ENCODE measurements at regions not wholly inside any gene's neighbourhood (a gene's known extent, or its start where the extent isn't known, plus 50 kb on each side); places are given as distances from the start of the nearest gene placed in this dataset.
"Not testable (repeated sequence)": the region's sequence is repeated elsewhere in the genome, so short reads cannot be mapped to it uniquely, and the experiment has no call there.

DNA sequence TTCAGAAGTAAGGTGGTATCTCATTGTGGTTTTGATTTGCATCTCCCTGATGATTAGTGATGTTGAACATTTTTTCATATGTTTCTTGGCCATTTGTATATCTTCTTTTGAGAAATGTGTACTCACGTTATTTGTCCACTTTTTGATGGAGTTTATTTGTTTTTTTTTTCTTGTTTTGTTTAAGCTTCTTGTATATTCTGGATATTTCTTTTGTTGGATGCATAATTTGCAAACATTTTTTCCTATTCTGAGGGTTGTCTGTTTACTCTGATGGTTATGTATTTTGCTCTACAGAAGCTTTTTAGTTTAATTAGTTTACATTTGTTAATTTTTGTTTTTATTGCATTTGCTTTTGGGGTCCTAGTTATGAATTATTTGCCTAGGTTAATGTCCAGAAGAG is 927.4 kb upstream of the LRFN5 start:
- no peak for DNase-seq

DNA sequence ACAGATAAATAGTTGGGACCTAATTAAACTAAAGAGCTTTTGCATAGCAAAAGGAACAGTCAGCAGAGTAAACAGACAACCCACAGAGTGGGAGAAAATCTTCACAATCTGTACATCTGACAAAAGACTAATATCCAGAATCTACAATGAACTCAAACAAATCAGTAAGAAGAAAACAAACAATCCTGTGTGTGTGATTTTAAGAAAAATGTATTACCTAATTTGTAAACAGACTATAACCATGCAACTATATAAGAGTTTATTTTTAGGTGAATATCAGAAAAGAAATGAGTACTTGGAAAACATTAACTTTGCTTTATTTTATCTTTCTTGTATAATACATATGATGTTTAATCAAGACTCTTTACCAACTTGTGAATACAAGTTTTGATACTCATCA is 929.5 kb upstream of the LRFN5 start:
- DNase-seq: not testable (repeated sequence)

DNA sequence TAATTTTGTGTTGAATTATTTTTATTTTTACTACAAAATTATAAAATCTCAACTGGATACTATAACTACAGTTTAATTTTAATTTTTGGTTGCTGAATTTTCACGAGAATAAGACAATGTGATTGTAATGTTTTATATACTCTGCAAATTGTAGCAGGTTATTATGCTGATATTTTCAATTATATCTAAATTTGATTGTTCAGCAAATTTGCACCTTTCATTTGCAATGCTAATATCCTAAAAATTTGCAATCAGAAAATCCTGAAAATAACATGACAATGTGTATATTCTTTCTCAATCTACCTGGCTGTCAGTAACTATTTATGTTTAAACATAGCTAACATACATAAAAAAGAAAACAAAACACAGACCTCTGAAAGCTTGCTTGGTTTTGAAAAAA is 932.2 kb upstream of the LRFN5 start:
- no peak for DNase-seq

GRCh38 chr14:40656311-40656710 is 950.4 kb upstream of the LRFN5 start:
- no peak for DNase-seq

GRCh38 chr14:40652089-40652691 is 954.5 kb upstream of the LRFN5 start:
- no peak for DNase-seq

DNA sequence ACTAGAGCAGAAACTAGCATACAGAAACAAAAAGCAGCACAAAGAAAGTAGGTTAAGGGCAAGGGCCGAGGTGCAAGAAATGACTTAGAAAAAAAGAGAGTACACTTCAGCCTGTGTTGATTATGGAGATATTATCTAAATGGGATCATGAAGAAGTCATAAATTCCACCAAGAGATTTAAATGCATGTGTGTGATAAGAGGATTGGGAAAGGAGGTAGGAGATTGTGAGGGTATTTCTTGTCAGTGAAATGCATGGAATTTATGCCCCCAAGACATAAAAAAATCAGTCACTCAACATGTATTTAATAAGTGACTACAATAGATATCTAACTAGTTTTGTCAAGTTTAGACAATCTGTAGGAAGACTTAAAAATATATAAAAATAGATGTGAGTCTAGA is 976.2 kb upstream of the LRFN5 start:
- no peak for DNase-seq

GRCh38 chr14:40629551-40630137 is 977.0 kb upstream of the LRFN5 start:
- not testable (repeated sequence) for DNase-seq

GRCh38 chr14:40629144-40629543 is 977.5 kb upstream of the LRFN5 start:
- DNase-seq: no peak

GRCh38 chr14:40623643-40624042 is 983.0 kb upstream of the LRFN5 start:
- no peak for DNase-seq

DNA sequence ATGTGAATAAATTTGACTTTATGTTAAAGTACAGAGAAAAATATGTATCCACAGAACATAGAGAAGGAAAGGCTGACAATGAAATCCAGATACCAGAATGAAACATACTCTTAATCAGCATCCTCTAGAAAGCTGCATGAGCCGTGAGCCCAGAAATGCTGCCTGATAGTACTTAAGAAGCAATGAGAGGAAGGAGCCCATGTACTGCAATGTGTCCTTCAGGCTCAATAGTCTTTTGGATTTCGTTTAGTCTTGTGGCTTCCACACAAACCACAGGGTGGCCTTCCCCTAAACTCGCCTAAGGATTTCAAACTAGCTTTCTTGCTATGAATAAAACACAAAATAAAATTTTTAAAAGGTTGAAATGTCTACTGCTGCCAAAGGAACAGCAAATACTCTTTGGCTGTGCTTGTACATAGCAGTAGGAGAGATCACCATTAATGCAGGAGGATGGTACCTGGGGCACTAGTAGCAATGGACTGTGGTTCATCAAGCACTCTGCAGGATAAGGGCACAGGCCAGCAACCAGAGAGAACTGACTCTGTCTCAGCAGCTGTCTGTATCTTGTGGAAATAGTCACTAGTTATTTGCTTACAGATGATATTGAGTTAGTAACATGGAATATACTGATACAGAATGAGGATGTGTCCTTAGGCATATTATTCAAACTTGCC is 988.3 kb upstream of the LRFN5 start:
- DNase-seq: no peak

- no peak for DNase-seq
Measured at GRCh38 chr14:40616579-40616978, 990.1 kb upstream of the LRFN5 start.

- DNase-seq: no peak
Measured at GRCh38 chr14:40601063-40601462, 1005.6 kb upstream of the LRFN5 start.

- no peak for DNase-seq
Measured at GRCh38 chr14:40599725-40600124, 1007.0 kb upstream of the LRFN5 start.

GRCh38 chr14:40581264-40581663 is 1025.4 kb upstream of the LRFN5 start:
- no peak for DNase-seq

GRCh38 chr14:40576880-40577478 is 1029.7 kb upstream of the LRFN5 start:
- DNase-seq: no peak

DNA sequence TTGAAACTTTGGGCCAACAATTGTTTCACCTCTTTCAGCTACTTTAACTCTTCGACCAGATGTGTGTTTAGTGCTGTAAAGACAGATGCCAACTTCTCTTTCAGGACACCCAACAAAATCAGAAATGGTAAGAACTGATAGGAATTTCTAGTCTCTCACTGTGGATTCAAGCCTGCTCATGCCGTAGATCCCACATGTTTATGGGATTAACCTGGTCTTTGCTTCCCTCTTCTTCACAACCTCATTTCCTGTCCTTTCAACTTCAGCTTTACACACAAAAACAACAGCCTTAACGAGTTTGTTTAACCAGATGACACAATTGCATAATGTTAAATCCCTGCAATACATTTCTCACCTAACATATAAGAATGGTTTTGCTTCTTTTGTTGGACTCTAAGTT is 1031.9 kb upstream of the LRFN5 start:
- no peak for DNase-seq

GRCh38 chr14:40525314-40525713 is 1081.4 kb upstream of the LRFN5 start:
- no peak for DNase-seq

- DNase-seq: no peak
Measured at GRCh38 chr14:40523123-40523522, 1083.6 kb upstream of the LRFN5 start.

GRCh38 chr14:40494483-40494882 is 1062.2 kb upstream of the FBXO33 start:
- no peak for DNase-seq

DNA sequence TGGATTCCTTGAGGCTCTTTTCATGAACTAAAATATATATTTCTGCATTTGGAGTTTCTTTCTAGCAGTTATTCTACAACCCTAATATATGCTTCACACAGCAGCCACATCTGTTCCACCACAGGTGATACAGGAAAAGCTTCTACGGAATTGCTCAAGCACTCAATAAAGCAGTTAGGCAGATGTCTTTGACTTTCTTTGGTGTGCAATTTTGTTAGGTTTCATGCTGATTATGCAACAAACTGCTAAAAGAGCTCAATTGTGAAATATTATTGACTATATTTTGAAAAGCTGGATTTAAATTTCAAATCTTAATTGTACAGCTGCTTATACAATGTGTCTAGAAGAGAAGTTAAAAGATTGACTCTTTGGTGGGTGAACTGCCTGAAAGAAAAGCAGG is 1055.6 kb upstream of the FBXO33 start:
- DNase-seq: no peak

DNA sequence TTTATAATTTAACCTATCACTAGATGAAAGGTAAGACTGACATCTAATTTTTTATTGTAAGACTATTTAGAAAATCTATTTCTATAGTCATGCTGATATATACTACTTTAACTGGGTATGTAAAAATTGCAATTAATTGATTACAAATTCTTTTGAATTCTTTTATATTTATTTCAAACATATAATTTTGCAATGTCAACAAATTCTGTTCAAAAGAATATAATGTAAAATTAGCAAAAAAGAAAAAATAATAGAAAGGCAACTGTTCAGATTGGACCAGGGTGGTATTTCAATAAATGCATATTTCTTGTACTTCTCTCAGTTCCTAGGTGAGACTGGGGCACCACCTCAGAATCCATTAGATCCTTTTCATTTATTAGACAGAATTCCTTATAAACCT is 1053.5 kb upstream of the FBXO33 start:
- DNase-seq: no peak

GRCh38 chr14:40476005-40476404 is 1043.8 kb upstream of the FBXO33 start:
- no peak for DNase-seq

GRCh38 chr14:40467969-40468368 is 1035.7 kb upstream of the FBXO33 start:
- no peak for DNase-seq

GRCh38 chr14:40464531-40464930 is 1032.3 kb upstream of the FBXO33 start:
- no peak for DNase-seq

Data from stimulated activated CD4-positive, alpha-beta T cell treated with anti-CD3 and anti-CD28 coated beads, Interleukin-1b, Interleukin-23, amount 100 ng/mL, for 48 hours (primary cell).